Stomach (tissue), 4 donors: ENCODE measurements at regions not wholly inside any gene's neighbourhood (a gene's known extent, or its start where the extent isn't known, plus 50 kb on each side); places are given as distances from the start of the nearest gene placed in this dataset.

Experiments
- CTCF ChIP-seq, 7 experiments: fragments of 450-650 bp in 4 of 7; fragments of 200-600 bp in 3 of 7; sonication (generic) in 3 of 7; IDR thresholded peaks; one replicate each; pipeline ENCODE4 v1.5.1; 2016 to 2019; ENCODE audit warnings: antibody characterized with exemption in 7 of 7, control low read depth in 2 of 7, mild to moderate bottlenecking in 1 of 7
- EP300 ChIP-seq: sonication (generic); formaldehyde crosslinking; IDR thresholded peaks from one replicate; pipeline ENCODE4 v1.6.1; 2017; ENCODE audit warnings: antibody characterized with exemption
- POLR2A ChIP-seq, 4 donors: fragments of 450-650 bp; IDR thresholded peaks; one replicate each; pipeline ENCODE4 v1.6.1; 2016; ENCODE audit warnings: antibody characterized with exemption in 4 of 4, control low read depth in 2 of 4, mild to moderate bottlenecking in 1 of 4, moderate library complexity in 1 of 4
- POLR2AphosphoS5 ChIP-seq, 3 donors: sonication (generic); formaldehyde crosslinking; IDR thresholded peaks; one replicate each; pipeline ENCODE4 v1.6.1; 2016; ENCODE audit warnings: antibody characterized with exemption in 3 of 3

- TF ChIP-seq CTCF (IDR thresholded peaks at IDR 0.05) (no peak), EP300 (no peak), POLR2A (IDR thresholded peaks at IDR 0.05) (no peak), POLR2AphosphoS5 (IDR thresholded peaks at IDR 0.05) (no peak)
Measured at GRCh38 chr4:111303806-111304205, 680.9 kb upstream of the PITX2 start.
